LoVo (cell line): ENCODE measurements at regions not wholly inside any gene's neighbourhood (a gene's known extent, or its start where the extent isn't known, plus 50 kb on each side); places are given as distances from the start of the nearest gene placed in this dataset.

Experiments used
- DNase-seq: peaks from one replicate; pipeline ENCODE4 v3.0.0-alpha.2; 2016; ENCODE audit warnings: low spot score

DNA sequence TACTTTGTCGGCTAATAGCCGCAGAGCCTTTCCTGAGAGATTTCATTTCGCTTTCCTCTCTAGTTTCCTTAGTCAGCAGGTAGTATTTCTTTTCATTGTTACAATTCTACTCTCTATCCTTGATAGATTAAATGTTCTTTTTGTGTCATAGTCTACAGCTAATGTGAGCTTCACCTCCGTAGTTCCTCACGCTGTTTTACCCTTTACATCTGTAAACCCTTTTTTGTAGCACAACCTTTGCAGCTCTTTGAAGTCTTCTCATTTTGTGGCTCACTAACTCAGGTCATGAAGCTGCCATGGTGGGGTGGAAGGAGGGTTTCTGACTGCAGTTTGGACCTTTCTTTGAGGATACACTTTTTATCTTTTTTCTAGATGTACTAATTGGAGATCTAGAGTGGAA, 1008.8 kb upstream of the PABPC4L start:
- DNase-seq = no peak

DNA sequence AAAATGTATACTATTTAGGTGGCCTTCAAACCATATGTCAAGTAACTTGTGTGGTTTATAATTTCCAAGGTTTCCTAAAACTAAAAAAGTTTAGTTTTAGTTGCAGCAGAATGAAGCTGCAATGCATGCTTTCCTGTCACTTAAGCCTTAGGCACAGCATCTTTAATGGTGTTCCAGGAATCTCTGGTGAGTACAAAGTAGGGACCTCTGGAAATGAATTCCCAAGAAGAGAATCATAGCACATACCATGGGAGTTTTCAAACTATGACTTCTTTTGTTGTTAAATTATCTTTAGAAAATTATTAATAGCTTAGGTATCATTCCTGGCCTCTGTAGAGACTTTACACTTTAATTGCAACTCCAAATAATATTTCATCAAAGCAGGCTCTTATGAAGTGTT, 1005.9 kb upstream of the PABPC4L start:
- DNase-seq = no peak

DNA sequence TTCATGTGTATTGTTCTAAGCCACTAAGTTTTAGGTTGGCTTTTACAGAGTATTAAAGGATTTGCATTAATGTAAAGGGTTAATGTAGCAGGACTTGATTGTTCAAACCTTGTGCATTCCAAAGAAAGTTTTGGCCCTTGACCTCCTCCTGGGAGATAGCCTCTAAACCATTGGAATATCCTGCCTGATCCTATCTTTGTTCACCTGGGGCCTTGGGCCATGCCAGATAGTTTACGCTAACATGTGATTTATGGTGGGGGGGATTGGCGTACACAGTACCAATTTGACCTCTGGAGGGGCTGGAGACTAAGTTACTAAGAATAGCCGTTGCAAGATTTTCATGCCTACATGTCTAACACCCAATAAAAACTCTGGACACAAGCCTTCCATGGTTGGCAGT, 1002.7 kb upstream of the PABPC4L start:
- DNase-seq = no peak

DNA sequence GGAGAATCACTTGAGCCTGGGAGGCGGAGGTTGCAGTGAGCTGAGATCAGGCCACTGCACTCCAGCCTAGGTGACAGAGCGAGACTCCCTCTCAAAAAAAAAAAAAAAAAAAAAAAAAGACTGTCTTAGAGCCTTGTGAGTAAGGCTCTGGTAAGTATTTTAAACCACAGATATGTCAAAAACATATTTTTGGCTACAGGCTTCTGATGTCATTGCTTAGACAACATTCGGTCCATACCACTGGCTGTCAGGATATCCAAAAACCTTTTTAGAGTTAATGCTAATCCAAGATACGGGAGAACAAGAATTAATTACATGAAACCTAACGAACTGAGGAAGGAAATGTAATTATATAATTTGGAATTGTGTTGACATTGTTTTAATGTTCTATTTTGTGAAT, 999.5 kb upstream of the PABPC4L start:
- DNase-seq = no peak

DNA sequence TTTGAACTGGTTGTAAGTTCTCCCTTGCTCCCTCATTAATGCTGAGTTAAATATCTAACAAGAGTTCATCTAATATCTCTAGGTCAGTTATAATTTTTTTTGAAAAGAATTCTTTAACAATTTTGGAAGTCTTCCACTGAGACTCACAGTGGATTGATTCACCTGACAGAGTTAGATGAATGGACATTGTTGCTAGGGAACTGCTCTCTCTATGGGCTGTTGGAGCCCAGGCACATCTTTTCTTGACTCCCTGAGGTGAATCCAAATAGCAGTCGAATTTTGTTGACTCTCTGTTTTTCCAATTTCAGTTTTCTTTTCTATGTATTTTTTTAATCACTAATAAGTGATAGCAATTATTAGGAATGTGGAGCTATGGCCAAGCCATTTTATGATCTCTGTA, 996.1 kb upstream of the PABPC4L start:
- no peak for DNase-seq

DNA sequence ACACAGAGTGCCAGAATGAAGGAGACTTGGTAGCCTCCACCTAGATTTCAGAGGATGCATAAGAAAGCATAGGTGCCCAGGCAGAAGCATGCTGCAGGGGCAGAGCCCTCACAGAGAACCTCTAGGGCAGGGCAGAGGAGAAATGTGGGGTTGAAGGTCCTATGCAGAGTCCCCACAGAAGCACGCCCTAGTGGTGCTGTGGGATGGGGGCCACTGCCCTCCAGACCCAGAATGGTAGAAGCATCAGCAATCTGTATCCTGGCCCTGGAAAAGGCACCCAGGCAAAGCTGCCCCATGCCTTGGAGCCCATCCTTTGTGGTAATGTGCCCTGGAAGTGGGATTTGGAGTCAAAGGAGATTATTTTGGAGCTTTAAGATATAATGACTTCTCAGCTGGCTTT, 992.9 kb upstream of the PABPC4L start:
- no peak for DNase-seq

DNA sequence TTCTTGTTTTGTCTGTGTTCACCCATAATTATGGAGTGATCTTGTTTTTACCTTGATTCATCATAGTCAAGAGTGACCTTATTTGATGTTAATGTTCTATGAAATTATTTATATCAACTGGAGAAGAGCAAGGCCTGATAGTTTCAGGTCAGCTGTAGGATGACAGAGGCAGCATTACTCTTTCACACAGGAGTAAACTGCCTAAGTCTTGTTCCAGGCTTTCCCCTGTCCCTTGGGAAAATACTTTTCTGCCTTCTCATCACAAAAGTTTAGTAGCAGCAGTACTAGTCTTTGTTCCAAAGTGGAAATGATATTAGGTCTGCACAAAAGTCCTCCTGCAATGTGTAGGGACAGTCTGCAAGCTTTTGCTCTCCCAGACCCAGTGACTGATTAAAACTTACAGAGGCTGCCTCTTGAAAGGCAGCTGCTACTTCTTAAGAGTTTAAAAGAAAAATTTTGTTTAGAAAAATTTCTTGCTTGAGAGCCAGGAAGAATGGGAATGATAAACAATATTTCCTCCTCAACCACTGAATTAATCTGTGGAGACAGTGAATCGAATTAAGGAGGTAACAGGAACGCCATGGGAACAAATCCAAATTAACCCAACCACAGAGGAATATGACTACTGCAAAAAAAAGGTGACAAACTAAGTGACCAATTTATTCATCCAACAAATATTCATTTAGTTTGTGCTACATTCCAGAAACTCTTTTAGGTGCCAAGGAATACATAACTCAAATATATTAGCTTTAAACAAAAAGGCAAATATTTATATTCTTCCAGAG, 991.4 kb upstream of the PABPC4L start:
- no peak for DNase-seq

DNA sequence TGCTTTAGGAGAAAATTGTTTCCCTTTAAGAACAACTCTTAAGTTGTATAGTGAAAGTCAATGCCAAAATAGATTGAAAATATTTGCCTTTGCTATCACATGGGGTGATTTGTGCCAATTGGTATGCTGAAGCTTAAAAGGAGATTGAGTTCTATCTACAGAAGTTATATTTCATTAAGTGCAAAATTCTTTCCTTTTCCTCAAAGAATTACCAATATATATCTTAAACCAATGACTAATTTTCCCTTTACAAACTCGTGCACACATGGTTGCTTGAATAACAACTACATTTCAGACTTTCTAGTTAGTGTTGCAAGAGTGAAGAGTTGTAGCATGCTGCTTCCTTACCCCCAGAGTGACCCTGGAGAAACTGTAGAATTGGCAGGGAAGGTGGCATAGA, 990.0 kb upstream of the PABPC4L start:
- DNase-seq = no peak

DNA sequence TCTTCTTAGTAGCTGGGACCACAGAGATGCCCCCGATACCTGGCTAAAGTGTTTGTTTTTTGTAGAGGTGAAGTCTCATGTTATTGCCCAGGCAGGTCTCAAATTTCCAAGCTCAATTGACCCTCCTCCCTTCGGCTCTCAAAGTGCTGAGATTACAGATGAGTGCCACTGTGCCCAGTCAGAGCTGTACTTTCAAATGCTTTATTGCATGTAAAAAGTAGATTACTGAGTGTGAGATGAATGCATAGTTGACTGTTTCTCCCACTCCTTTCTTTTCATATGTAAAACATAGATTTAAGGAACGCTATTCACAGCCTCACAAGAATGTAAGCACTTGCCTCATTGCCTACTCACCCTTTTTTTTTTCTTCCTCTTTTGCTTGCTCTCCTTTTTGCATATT, 984.4 kb upstream of the PABPC4L start:
- DNase-seq = no peak

DNA sequence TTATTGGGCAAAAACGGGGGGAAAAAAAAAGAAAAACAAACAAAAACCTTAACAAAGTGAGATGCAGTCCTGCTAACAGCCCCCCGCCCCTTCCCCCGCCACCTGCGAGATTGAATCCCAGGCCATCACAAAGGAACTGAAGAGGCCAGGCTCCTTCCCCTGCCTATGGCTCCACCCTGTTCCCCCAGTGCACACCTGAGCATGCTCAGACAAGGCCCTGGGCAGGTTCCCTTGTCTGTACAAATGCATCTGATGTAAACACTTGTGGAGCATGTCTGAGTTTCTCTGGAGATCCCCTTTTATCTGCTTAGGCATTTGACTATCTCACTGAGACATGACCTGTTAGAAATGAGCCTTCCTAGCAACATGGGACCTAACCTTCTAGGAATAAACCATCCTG, 983.7 kb upstream of the PABPC4L start:
- no peak for DNase-seq

DNA sequence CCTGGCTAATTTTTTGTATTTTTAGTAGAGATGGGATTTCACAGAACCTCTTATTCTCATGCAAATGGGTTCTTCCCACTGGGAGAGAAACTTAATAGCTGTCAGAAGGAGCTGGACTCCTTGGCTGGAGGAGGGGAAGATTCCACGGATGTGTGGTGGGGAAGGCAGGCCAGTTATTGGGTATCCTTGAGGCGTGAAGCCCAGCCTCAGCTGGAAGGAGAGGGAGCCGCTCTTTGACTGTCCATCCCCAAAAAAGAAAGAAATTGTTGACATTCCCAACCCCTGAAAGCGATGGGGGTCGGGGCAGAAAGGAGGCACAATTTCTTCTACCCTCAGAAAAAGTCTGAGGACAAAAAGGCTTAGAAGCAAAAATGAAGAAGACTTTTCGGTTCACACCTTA, 983.1 kb upstream of the PABPC4L start:
- no peak for DNase-seq

DNA sequence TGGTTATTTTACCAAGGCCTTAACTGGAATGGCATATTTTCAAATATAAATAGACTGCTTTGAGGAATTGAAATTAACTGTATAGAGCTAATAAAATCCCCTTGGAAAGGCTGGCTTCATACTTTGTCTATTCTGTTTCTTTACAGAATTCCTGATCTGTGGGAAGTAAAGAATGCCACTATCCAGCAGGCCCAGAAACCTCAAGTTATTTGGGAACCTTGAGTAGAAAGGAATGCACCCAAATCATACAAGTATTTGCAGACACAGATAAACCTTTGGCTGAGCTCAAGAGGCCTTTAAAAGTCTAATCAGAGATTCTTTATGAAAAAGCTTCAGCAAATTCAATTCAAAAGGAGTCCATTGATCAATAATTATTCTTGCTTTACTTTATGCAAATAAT, 975.7 kb upstream of the PABPC4L start:
- DNase-seq = no peak

DNA sequence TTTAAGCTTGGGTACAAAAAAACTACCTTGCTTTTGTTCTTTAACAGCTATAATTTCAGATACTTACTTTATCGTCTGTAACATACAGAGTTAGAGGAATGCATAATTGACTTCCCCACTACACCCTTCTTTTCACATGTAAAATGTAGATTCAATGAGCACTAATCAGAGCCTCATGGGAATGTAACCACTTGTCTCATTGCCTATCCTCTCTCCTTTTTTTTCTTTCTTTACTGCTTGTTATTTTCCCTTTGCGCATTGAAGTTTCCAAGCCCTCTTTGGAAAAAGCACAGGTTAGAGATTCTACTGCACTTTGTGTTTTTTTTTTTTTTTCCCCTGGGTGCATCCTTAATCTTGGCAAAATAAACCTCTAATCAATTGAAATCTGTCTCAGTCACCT, 965.1 kb upstream of the PABPC4L start:
- no peak for DNase-seq

DNA sequence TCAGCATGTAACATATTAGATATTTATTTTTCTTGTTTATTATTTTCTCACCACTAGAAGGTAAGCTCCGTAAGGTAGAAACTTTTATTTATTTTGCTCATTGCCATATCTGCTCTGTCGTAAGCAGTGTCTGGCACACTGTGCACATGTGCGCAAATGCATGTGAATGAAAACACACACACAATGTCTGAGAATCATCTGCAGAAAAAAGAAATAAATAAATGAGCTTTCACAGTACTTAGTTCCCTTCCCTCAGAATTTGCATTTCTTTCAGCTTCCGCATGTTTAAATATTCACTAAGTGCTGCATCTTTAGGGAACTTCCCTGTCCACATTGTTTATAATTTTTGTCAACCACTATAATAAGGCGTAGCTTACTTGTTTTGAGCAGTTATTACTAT, 963.0 kb upstream of the PABPC4L start:
- DNase-seq = no peak

DNA sequence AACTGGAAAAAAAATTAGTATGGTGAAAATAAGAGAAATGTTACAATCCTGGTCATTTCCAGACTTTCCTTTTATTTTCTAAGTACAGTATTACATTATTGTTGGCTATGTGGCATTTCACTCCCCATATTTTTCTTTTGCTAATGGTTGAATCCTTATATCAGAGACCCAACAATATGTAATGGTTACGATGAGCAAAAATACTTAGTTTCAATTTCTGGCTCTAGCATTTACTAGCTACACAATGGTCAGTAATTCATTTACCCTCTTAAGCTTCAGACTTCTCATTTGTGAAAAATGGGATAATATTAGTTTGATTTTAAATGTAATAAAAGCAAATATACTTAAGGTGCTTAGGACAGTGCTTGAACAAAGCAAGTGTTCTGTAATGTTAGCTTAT, 942.9 kb upstream of the PABPC4L start:
- no peak for DNase-seq

DNA sequence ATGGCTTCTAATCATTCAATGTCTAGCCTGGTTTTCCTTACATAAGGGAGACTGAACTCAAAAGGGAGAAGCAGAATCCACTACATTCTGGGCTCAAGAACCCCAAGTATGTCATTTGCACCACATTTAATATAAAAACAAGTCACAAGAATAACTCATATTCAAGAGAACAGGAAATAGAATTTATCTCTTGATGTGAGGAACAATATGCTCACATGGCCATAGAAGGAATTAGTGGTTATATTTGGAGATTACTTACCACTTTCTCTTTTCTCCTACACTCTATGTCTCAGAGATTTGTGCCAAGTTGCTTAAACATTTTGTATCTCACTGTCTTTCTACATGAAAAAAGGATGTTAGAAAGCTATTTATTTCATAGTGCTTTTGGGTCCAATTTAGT, 922.6 kb upstream of the PABPC4L start:
- DNase-seq = no peak

DNA sequence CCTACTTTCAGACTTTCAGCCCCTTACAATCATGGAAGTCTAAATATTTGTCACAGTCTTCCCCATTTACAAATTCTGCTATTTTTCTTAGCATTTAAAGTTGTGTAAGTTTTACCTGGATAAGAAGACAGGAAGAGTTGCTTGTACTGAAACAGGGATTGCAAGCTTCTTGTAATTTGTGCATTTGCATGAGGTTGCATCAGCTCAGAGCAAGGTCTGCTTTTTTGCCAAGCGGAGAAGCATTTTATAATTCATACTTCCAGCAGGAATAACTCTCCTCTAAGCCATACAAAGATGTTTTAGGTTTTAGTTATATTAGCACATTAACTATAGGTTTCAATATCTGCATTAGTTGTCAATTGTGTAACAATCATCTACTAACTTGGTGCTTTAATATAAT, 922.0 kb upstream of the PABPC4L start:
- no peak for DNase-seq

DNA sequence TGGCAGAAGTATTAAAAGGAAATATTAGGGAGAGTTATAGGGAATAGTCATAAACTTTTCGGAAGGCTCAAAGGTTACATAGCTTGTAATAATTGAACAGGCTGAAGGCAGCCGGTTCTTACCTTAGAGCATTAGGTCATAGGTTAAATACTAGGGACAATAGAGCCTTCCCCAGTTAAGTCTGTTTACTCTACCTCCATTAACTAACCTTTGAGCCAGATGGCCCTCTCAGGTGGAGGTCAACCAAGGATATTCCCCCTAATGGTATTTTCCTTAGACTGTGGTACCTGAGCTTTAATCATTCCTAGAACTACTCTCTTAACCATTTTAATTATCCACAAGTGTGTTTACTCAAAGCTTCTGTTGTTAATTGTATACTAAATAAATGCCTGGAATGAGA, 920.9 kb upstream of the PABPC4L start:
- DNase-seq = no peak

DNA sequence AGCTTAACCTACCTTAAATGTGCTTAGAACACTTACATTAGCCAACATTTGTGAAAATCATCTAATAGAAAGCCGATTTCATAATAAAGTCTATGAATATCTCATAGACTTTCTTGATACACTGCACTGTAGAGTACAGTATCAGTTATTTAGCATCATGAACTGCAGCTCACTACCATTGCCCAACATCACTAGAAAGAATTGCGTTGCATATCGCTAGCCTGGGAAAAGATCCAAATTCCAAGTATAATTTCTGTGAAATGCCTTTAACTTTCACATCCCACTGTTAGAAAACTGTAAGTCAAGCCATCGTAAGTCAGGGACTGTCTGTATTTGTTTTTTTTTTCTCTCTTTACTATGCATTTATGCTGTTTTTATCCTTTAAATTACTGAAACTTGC, 918.6 kb upstream of the PABPC4L start:
- DNase-seq = no peak

DNA sequence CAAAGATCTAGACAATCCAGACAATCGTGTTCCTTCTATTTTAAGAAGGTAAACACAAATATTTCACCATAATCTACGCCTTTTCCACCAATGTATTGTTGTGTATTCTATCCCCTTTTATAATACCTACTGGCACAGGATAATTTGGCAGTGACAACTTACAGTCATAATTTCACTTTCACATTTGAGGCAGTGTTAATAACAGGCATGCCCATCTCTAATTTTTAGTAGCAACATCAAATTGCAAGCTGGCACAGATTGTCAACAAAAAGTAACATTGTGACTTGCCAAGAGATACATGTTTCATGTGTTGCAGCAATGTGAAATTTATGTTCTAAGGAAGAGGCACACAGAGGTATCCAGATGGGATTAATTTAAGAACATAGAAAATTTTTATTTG, 912.5 kb upstream of the PABPC4L start:
- no peak for DNase-seq

DNA sequence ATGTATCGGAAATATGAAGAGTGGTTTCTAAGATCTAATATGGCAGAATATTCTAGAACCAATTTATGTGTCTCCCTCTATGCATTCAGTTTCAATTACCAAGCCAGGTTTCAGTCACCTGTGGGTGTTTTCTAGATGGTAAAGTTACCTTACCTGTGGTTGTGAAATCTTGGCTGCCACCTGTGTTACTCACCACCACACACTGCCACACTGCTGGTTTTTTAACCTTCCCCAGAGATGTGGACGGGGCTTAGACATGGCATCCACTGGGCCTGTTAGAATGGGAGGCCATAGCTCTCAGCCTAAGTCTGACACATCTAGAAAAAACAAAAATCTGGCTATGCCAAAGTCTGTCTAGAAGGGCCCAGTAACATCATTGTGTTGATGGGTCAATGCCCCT, 896.5 kb upstream of the PABPC4L start:
- DNase-seq = no peak

DNA sequence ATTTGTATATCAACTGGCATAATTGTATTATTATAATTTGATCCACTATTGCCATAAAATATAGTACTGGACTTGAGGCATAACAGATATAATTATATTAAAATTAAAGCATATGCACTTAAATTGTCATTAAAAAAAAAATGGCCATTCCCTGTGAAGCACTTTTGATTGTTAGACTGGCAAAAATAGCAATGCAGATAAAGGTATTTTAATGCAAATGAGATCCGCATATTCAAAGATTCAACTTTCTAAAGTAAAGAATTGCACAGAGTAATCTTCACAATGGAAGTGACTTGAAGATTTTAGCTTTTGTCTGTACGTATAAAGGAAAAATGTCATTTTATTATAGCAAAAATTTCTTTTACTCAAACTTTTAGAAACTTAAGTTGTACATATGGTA, 871.8 kb upstream of the PABPC4L start:
- DNase-seq = no peak

DNA sequence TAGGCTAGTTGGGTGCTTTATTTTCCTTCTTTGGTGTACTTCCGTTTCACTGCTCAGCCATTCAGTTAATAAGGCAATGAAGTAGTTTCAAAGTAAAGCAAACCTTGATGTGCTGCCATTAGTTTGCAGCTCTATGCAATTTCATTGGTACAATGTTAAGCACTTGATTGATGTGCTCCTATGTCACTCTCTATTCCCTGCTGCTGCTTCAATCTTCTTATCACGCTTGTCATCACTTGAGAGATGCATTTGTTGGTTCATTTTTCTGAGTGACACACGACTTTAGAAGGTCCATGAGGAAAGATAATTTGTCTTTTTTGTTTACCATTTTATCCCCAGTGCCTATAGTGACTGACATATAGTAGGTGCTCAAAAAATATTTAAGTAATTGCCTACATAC, 871.0 kb upstream of the PABPC4L start:
- DNase-seq = no peak

DNA sequence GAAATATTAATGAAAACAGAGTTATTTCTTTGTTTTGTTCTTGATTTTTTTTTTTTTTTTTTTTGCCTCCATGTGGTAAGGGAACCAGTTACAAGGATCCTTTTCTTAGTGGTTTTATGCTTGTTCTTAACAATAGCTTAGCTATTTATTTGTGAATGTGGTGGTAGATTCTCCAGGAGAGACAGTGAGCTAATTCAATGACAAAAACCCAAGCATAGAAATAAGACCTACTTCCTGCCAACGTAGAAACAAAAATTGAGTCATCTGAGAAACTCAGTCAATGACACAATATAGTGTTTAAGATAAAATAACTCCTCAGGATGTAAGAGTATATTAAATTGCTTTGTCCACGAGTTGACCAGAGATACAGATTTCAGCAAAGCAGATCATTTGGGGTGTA, 863.8 kb upstream of the PABPC4L start:
- DNase-seq = no peak
